Dermis microvascular lymphatic vessel endothelial cell (primary cell): ENCODE measurements at regions not wholly inside any gene's neighbourhood (a gene's known extent, or its start where the extent isn't known, plus 50 kb on each side); places are given as distances from the start of the nearest gene placed in this dataset.
A peak's percentile ranks its signal among the peaks of the same experiment; 100 is the strongest.

Experiments
- DNase-seq, 2 donors: peaks; one replicate each; pipeline versions ENCODE4 v3.0.0 to v3.0.0-alpha.2; 2010; ENCODE audit warnings: low read depth in 2 of 2

GRCh38 chr16:59259074-59259949 is 525.2 kb upstream of the GOT2 start:
- no peak for DNase-seq

- no peak for DNase-seq
Measured at GRCh38 chr16:59252317-59252716, 518.2 kb upstream of the GOT2 start.

- DNase-seq, result peak; percentile 1 to 20
Measured at GRCh38 chr16:59249011-59249410, 514.9 kb upstream of the GOT2 start.

DNA sequence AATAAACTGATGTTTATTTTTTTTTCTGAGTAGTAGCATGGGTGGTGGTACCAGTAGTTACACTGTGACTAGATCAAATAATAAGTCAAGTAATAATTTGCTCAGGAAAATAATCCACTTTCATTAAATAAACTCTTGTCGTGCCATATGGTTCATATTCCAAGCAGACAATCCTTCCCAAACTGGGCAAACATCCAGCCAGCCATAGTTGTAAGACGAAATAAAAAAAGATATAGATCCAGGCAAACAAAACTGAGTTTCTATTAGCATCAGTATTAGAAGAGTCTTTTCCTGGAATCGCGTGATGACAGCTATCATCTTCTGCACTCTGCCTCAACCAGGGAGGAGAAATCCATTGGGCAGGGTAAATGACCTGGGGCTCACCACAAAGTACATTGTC is 508.4 kb upstream of the GOT2 start:
- no peak for DNase-seq

DNA sequence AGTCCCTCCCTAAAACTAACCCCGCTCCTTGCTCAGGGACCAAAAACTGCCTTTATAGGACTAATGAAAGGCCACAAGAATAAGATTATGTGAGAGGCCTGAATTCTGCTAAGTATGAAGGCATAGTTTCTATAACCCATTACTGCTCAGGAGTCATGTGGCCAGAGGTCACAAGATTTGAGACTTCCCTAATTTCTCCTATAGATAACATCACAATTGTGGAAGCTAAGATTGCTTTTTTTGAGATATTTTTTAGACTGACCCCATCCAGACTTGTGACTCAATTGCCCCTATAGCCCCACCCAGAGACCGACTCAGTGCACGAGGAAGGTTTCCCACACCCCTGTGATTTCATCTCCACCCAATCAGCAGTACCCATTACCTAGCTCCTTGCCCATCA is 504.1 kb upstream of the GOT2 start:
- no peak for DNase-seq

DNA sequence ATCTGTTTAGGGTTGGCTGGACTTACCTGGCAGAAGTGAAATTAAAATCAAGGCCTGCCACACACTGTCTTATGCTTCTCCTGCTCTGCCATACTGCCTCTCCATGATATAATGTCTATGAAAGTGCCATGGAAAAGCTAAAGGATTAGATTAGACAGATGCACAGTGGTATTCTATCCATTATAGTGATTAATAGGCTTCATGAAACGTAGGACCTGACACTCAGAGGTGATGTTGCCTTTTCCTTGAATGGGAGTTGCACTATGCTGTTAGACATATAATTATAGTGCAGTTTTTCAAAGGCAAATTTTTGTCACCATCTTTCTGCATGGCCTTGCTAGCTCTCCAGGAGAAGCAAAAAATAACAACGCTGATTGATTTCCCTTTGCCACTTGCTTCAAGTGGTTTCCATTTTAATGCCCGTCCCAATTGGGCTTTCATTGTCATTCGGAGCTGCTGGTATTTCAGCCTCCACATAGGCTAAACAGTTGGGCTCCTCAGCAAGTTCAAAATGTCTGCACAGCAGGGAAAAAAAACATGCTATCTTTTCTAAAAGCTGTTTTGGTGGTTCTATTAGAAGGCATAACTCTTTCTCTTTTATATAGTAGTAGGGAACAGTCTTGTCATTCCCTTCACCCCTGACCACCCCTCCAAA is 502.8 kb upstream of the GOT2 start:
- DNase-seq, result no peak

DNA sequence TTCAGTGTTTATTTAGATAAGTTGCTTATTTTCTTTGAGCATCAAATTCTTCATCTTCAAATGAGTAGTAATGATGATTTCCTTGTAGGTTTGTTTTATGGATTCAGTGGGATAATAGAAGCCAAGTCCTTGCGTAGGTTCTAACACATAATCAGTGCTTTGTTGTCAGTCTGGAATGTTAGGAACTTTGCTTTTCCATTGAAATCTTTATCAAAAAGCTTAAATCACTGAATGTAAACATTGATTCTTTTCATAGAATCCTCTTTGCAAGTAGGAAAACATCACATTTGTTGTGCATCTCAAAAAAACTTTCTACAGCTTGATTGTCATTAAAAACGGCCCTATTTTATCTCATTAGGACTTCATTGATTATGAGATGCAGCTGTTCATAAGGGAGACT is 490.3 kb upstream of the GOT2 start:
- no peak for DNase-seq

GRCh38 chr16:59220011-59220410 is 485.9 kb upstream of the GOT2 start:
- DNase-seq, result no peak

- DNase-seq, result no peak
Measured at GRCh38 chr16:59216291-59216690, 482.2 kb upstream of the GOT2 start.

- DNase-seq, result no peak
Measured at GRCh38 chr16:59214455-59214854, 480.3 kb upstream of the GOT2 start.

DNA sequence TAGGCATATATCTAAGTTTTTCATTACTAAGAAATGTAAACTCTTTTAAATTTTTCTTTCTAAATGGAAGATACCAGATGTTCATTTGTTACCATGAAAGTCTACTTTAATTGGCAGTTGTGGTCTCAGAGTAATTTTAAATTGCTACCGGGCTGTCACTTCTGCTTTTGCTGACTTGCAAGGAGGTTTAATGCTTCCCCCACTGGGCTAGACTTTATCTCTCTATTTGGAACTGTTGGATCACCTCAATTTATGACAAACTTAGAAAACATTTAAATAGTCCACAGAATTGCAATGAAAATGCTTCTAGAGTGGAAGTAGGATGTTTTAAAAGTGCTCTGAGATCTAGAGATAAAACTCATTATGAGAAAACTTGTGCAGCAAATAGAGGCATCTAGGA is 479.8 kb upstream of the GOT2 start:
- no peak for DNase-seq

DNA sequence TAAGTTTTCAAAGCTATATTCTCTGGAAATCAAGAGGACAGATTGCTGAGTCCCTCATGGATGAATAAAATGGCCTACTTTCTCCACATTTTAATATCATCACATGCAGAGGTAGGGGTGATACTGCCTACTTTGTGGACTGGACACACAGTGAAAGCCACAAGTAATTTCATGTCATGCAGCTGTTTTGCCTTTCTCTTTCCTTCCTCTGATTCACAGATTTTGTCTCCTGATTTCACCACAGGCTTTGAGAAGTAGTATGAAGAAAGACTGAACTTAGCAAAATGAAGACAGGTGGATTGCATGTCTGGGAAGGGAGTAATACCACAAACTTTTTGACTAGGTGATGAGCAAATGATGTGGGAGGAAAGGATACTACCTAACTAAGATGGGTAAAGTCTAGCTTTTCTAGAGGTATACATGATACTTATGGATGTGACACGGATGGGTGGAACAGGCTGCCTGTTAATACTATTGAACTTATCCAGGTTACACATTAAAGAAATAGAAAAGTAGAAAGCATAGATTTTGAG is 478.4 kb upstream of the GOT2 start:
- DNase-seq, result no peak

GRCh38 chr16:59210955-59211541 is 476.9 kb upstream of the GOT2 start:
- peak; percentile 67 to 87 for DNase-seq

DNA sequence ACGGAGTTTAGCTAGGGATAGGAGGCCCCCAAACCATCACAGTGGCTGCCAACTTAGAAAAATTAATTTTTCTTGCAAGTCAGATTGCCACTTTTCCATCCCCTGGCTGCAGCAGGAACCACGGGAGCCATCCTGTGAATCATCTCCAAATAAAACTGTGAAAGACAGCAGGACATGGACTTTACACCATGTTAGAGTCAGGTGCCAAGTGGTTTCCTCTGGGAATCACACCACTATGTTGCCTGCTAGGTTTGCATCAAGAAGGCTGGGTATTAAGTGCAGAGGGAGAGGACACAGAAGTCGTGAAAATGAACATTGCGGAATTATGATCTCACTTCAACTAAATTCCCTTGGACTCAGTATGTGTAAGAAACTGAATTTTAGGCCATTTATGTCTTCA is 471.3 kb upstream of the GOT2 start:
- DNase-seq, result peak in 1 of 2 donors; percentile 14

DNA sequence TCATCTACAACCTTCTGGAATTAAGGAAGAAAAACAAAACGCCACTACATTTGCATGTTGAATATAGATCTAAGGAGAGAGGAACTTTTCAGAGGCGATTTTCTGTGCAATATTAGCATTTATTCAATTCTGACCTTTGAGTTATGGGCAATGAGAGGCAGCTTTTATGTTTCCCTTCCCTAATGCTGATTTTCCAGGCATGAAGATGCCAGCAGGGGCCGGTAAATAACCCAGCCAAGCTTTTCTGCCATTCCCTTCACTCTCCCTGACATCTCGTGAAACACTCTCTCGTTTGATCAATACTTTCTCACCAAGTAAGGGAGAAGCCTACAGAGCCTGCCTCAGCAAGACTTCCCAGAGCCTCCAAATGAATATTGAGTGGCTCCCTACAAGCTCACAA is 470.5 kb upstream of the GOT2 start:
- no peak for DNase-seq

- DNase-seq, result no peak
Measured at GRCh38 chr16:59202233-59202862, 468.2 kb upstream of the GOT2 start.

GRCh38 chr16:59201821-59202220 is 467.7 kb upstream of the GOT2 start:
- DNase-seq, result no peak

GRCh38 chr16:59201160-59201559 is 467.0 kb upstream of the GOT2 start:
- DNase-seq, result no peak

GRCh38 chr16:59198487-59198886 is 464.4 kb upstream of the GOT2 start:
- peak; percentile 49 to 81 for DNase-seq

DNA sequence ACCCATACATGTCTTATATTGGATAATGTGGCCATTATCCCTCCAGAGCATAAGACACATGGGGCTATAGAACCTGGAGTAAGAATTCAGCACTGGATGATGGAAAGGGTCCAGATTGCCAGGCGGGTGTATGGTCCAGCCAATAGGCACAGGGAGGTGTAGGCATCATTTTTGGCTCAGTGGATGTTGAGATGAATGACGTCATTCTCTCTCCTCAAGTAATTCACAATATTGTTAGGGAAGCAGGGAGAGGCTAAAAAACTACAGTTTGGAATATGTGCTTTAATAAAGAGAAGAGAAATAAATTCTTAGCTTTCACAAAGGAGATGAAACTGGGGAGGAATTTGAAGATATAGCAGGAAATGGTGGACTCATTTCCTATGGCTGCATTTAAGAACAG is 461.1 kb upstream of the GOT2 start:
- no peak for DNase-seq

- no peak for DNase-seq
Measured at GRCh38 chr16:59193637-59194036, 459.5 kb upstream of the GOT2 start.
